ENCODE measurements at regions not wholly inside any gene's neighbourhood (a gene's known extent, or its start where the extent isn't known, plus 50 kb on each side); places are given as distances from the start of the nearest gene placed in this dataset.
"Not testable (repeated sequence)": the region's sequence is repeated elsewhere in the genome, so short reads cannot be mapped to it uniquely, and the experiment has no call there.

DNA sequence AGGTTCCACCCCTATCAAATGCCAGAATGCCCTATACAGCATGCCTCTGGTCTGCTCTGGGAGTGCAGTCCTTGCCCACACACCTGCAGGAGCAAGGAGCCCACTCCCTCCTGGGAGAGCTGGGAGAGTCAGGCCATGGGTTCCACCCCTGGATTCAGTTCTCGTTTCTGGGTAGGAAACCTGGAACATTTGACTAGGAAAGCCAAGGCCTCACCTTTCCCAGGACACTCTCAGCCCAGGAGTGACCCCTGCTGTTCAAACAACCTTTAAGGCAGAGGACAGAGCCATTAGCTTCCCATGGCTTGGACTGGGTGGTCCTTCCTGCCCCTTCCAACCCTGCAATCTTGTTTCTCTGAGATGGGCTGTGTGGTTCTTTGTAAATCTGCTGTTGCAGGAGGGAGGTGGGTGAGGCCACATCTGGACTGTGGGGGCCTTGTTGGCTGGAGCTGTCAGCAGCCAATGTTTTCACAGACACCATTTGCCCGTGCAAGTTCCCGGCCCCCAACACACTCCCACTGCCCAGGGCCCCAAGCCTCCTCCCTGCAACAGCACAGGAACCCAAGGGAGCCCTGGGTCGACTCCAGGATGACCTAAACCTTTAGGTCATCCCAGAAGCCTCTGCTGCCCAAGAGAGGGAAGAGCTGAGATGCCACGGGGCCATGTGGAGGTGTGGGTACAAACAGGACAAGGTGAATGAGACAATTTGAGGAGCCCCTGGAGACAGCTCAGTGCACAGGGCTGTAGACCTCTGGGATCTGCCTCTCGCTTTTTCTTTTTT, 104.4 kb downstream of the PJA1 start (continued):
- TF ChIP-seq NFIC (IDR thresholded peaks at IDR 0.05; ENCODE audit: borderline replicate concordance) (no peak), RXRA (IDR thresholded peaks at IDR 0.05; ENCODE audit: borderline replicate concordance, low read depth) (no peak)

- Histone ChIP-seq H3K9me2 (no peaks in the 10 kb centered on the region), H4K20me1 (ENCODE audit: insufficient read depth) (no peaks in the 10 kb centered on the region), H3K79me2 (ENCODE audit: insufficient read depth) (no peaks in the 10 kb centered on the region), H3K27ac (ENCODE audit: low read depth in 2 of 2, low read length in 1 of 2) (no peak overlapping the region), H3K4me2 (no peak overlapping the region), H3K27me3 (ENCODE audit: insufficient read depth) (peaks cover under 1% of the 10 kb centered on the region; the same call in 1 of the 2 replicates), H3K9me3 (no peaks in the 10 kb centered on the region), H2AFZ (ENCODE audit: low read depth) (no peak overlapping the region), H3K36me3 (replicated peaks in 1 of 2; ENCODE audit: control insufficient read depth in 1 of 2, insufficient read depth in 2 of 2, low read length in 1 of 2) (no peaks in the 10 kb centered on the region), H3K4me1 (ENCODE audit: control insufficient read depth in 1 of 2, insufficient read depth in 2 of 2, low read depth in 1 of 2, low read length in 1 of 2) (no peaks in the 10 kb centered on the region; a peak in 1 of 4 replicates), H3K9ac (no peak overlapping the region), H3F3A (replicated peaks; ENCODE audit: insufficient read depth) (no peaks in the 10 kb centered on the region), H3K4me3 (ENCODE audit: low read depth in 2 of 2, low read length in 1 of 2) (no peak overlapping the region)
- DNase-seq: no peak
- WGBS (ENCODE audit: low lambda C conversion rate): 8% methylated on average over 3 of the region's 3 CpGs
- TF ChIP-seq FOXJ3 (CRISPR knock-in tag; IDR thresholded peaks at IDR 0.05) (no peak), YY1 (IDR thresholded peaks at IDR 0.05; ENCODE audit: low read depth) (no peak), FOSL2 (IDR thresholded peaks at IDR 0.05; ENCODE audit: borderline replicate concordance, low read depth) (no peak)
- ChIA-PET CTCF (interaction anchor here (1.0 kb wide), 1 partner anchor 233 kb away, joined by 3 read pairs; no protein-coding TSS in a partner anchor), POLR2A (no interaction called here)
These were observed 110.1 kb downstream of the PJA1 start for GRCh38 chrX:69055193-69055592.

GRCh38 chrX:69054497-69054896, 110.8 kb downstream of the PJA1 start:
- H3K4me2 ChIP-seq; H3K4me3 ChIP-seq (ENCODE audit: low read depth in 2 of 2, low read length in 1 of 2); DNase-seq; H3K27me3 ChIP-seq (ENCODE audit: insufficient read depth); H2AFZ ChIP-seq (ENCODE audit: low read depth); H3K36me3 ChIP-seq (replicated peaks in 1 of 2; ENCODE audit: control insufficient read depth in 1 of 2, insufficient read depth in 2 of 2, low read length in 1 of 2); H3K79me2 ChIP-seq (ENCODE audit: insufficient read depth); H3K4me1 ChIP-seq (ENCODE audit: control insufficient read depth in 1 of 2, insufficient read depth in 2 of 2, low read depth in 1 of 2, low read length in 1 of 2); H3K9ac ChIP-seq; H3K9me3 ChIP-seq; CTCF ChIA-PET; H4K20me1 ChIP-seq (ENCODE audit: insufficient read depth); H3K9me2 ChIP-seq; H3K27ac ChIP-seq (ENCODE audit: low read depth in 2 of 2, low read length in 1 of 2); H3F3A ChIP-seq (replicated peaks; ENCODE audit: insufficient read depth); POLR2A ChIA-PET: not testable (repeated sequence)
- WGBS (ENCODE audit: low lambda C conversion rate): 25% methylated on average over 3 of the region's 3 CpGs

- POLR2A ChIA-PET: no interaction called here
- no peak for DNase-seq
- 4% methylated on average over 3 of the region's 3 CpGs for WGBS (ENCODE audit: low lambda C conversion rate)
These were observed 113.4 kb downstream of the PJA1 start for GRCh38 chrX:69051901-69052300.

More at GRCh38 chrX:69051901-69052300, 113.4 kb downstream of the PJA1 start:
- no peak overlapping the region for H3K27ac ChIP-seq (ENCODE audit: low read depth in 2 of 2, low read length in 1 of 2)
- H3K4me2 ChIP-seq: no peak overlapping the region
- no peak overlapping the region for H3K4me3 ChIP-seq (ENCODE audit: low read depth in 2 of 2, low read length in 1 of 2)
- peaks cover 21% of the 10 kb centered on the region; the same call in 1 of the 2 replicates for H3K27me3 ChIP-seq (ENCODE audit: insufficient read depth)
- CTCF ChIA-PET: interaction anchor here (1.4 to 1.5 kb wide), 2 partner anchors 224 to 229 kb away, joined by 3 read pairs; no protein-coding TSS in a partner anchor
- H3K4me1 ChIP-seq (ENCODE audit: control insufficient read depth in 1 of 2, insufficient read depth in 2 of 2, low read depth in 1 of 2, low read length in 1 of 2): no peaks in the 10 kb centered on the region
- no peaks in the 10 kb centered on the region for H3K9me3 ChIP-seq
- no peak overlapping the region for H2AFZ ChIP-seq (ENCODE audit: low read depth)
- H3K79me2 ChIP-seq (ENCODE audit: insufficient read depth): no peaks in the 10 kb centered on the region
- no peaks in the 10 kb centered on the region for H3K36me3 ChIP-seq (replicated peaks in 1 of 2; ENCODE audit: control insufficient read depth in 1 of 2, insufficient read depth in 2 of 2, low read length in 1 of 2)
- H3F3A ChIP-seq (replicated peaks; ENCODE audit: insufficient read depth): no peaks in the 10 kb centered on the region
- no peaks in the 10 kb centered on the region for H4K20me1 ChIP-seq (ENCODE audit: insufficient read depth)
- TF ChIP-seq GABPA (IDR thresholded peaks at IDR 0.05; ENCODE audit: low read depth) (no peak), JUND (IDR thresholded peaks at IDR 0.05) (no peak), FOXM1 (IDR thresholded peaks at IDR 0.05; ENCODE audit: low read depth) (no peak), MXI1 (IDR thresholded peaks at IDR 0.05; ENCODE audit: low read depth, low read length) (no peak), SMC3 (IDR thresholded peaks at IDR 0.05; ENCODE audit: low read depth, low read length) (no peak), RCOR1 (IDR thresholded peaks at IDR 0.05; ENCODE audit: low read length) (no peak), TCF12 (IDR thresholded peaks at IDR 0.05) (no peak), POLR2AphosphoS5 (IDR thresholded peaks at IDR 0.05; ENCODE audit: low read depth, low read length) (no peak)
- TF ChIP-seq, protein P1, sequence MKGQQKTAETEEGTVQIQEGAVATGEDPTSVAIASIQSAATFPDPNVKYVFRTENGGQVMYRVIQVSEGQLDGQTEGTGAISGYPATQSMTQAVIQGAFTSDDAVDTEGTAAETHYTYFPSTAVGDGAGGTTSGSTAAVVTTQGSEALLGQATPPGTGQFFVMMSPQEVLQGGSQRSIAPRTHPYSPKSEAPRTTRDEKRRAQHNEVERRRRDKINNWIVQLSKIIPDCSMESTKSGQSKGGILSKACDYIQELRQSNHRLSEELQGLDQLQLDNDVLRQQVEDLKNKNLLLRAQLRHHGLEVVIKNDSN (IDR thresholded peaks at IDR 0.05; ENCODE audit: borderline replicate concordance, low read depth): no peak
- no peaks in the 10 kb centered on the region for H3K9me2 ChIP-seq
- no peak overlapping the region for H3K9ac ChIP-seq

Measured in SK-N-SH (cell line).